CD4-positive, CD25-positive, alpha-beta regulatory T cell (primary cell): ENCODE measurements at regions not wholly inside any gene's neighbourhood (a gene's known extent, or its start where the extent isn't known, plus 50 kb on each side); places are given as distances from the start of the nearest gene placed in this dataset.

Experiments
- ATAC-seq, 2 donors: fragments of 150-1000 bp; cut with Tn5 transposase; one replicate each; pipeline ENCODE4 v1.10.0; 2021; ENCODE audit warnings: low read depth in 2 of 2, moderate number of reproducible peaks in 2 of 2, moderate library complexity in 1 of 2
- DNase-seq, 3 donors: peaks; one replicate each; pipeline versions ENCODE4 v3.0.0 to v3.0.0-alpha.2; 2012 to 2022; ENCODE audit warnings: mixed read lengths in 1 of 3
- H3K27ac ChIP-seq: one replicate; pipeline ENCODE4 v1.7.0; 2013; ENCODE audit warnings: mild to moderate bottlenecking, low read length; ENCODE audit not compliant: insufficient read depth, poor library complexity, severe bottlenecking
- H3K27me3 ChIP-seq: one replicate; pipeline ENCODE4 v1.7.0; 2013; ENCODE audit warnings: low read length; ENCODE audit not compliant: control insufficient read depth, insufficient read depth
- H3K36me3 ChIP-seq: one replicate; pipeline ENCODE4 v1.7.0; 2013; ENCODE audit warnings: mild to moderate bottlenecking, low read length, moderate library complexity; ENCODE audit not compliant: control insufficient read depth, insufficient read depth
- H3K4me1 ChIP-seq: 2 replicates; pipeline ENCODE4 v1.7.0; 2013; ENCODE audit warnings: mild to moderate bottlenecking, low read length; ENCODE audit not compliant: insufficient read depth, control insufficient read depth, poor library complexity, severe bottlenecking
- H3K4me3 ChIP-seq: one replicate; pipeline ENCODE4 v1.7.0; 2013; ENCODE audit warnings: low read depth, mild to moderate bottlenecking, low read length, moderate library complexity
- H3K9me3 ChIP-seq, 2 experiments: 1 replicate in 1 of 2; 2 replicates in 1 of 2; pipeline ENCODE4 v1.7.0; 2013; ENCODE audit warnings: low read length in 2 of 2, mild to moderate bottlenecking in 1 of 2, moderate library complexity in 1 of 2; ENCODE audit not compliant: control insufficient read depth in 2 of 2
- H3K27ac Mint-ChIP-seq, 3 donors: one replicate each; pipeline ENCODE4 v1.8.0; 2020 to 2022; ENCODE audit warnings: mild to moderate bottlenecking in 3 of 3, mixed read lengths in 3 of 3, moderate library complexity in 2 of 3
- H3K27me3 Mint-ChIP-seq: one replicate; pipeline ENCODE4 v1.8.0; 2022; ENCODE audit warnings: mild to moderate bottlenecking, mixed read lengths
- H3K36me3 Mint-ChIP-seq: one replicate; pipeline ENCODE4 v1.8.0; 2020; ENCODE audit warnings: mixed read lengths
- H3K4me1 Mint-ChIP-seq, 4 donors: one replicate each; pipeline ENCODE4 v1.8.0; 2020 to 2022; ENCODE audit warnings: mixed read lengths in 4 of 4, mild to moderate bottlenecking in 1 of 4
- H3K4me3 Mint-ChIP-seq, 4 donors: one replicate each; pipeline ENCODE4 v1.8.0; 2020 to 2022; ENCODE audit warnings: mild to moderate bottlenecking in 4 of 4, mixed read lengths in 4 of 4, moderate library complexity in 3 of 4
- H3K9me3 Mint-ChIP-seq, 7 donors: one replicate each; pipeline ENCODE4 v1.8.0; 2020 to 2022; ENCODE audit warnings: mixed read lengths in 7 of 7, mild to moderate bottlenecking in 3 of 7, moderate library complexity in 2 of 7

DNA sequence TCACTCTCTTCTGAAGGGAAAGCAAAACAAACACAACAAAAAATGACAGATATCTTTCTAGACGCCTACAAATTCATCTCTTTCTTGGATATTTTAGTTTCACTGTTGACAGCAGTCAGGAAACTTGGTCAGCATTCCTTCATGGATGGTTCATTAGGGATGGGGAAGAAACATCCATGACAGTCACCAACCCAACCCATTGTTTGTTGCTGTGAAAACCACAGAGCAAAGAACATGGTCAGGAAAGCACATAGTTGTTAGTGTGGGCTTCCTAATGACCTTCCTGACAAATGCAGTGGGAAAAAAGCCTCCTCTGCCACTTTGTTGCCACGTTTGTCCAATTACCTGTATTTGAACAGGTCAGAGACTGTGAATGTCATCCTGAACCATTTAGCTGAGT lies 139.8 kb upstream of the SNX19 start:
- no peak for DNase-seq
- peaks cover 0 to 2% (median 0%) of the 10 kb centered on the region in 7 donors for H3K9me3 Mint-ChIP-seq
- ATAC-seq, result no peak
- H3K27ac Mint-ChIP-seq, result no peak overlapping the region
- Histone ChIP-seq H3K27me3 (no peaks in the 10 kb centered on the region), H3K36me3 (no peaks in the 10 kb centered on the region), H3K4me1 (no peaks in the 10 kb centered on the region), H3K4me3 (no peak overlapping the region), H3K27ac (no peak overlapping the region), H3K9me3 (no peaks in the 10 kb centered on the region)
- H3K4me3 Mint-ChIP-seq, result no peak overlapping the region
- H3K27me3 Mint-ChIP-seq, result peaks cover 5% of the 10 kb centered on the region
- H3K4me1 Mint-ChIP-seq, result no peaks in the 10 kb centered on the region
- no peaks in the 10 kb centered on the region for H3K36me3 Mint-ChIP-seq

DNA sequence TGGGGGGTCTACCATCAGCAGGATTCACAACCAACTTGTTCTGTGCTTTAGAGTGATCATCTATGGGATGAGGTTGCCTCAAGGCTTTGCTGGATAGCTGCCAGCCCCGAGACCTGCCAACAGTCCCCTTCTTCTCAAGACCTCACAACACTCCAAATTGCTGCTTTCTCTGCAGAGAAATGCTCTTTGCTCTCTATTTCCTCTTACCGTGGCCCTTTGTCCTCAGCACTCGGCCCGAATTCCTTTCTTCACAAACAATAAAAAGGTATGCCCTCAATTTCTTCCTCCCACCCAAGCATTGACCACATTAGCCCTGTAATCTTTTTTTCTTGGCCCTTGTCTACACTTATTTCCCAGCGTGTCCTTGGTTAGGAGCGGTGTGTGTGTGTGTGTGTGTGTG lies 147.4 kb upstream of the SNX19 start:
- H3K27me3 Mint-ChIP-seq, result peaks cover 10% of the 10 kb centered on the region

DNA sequence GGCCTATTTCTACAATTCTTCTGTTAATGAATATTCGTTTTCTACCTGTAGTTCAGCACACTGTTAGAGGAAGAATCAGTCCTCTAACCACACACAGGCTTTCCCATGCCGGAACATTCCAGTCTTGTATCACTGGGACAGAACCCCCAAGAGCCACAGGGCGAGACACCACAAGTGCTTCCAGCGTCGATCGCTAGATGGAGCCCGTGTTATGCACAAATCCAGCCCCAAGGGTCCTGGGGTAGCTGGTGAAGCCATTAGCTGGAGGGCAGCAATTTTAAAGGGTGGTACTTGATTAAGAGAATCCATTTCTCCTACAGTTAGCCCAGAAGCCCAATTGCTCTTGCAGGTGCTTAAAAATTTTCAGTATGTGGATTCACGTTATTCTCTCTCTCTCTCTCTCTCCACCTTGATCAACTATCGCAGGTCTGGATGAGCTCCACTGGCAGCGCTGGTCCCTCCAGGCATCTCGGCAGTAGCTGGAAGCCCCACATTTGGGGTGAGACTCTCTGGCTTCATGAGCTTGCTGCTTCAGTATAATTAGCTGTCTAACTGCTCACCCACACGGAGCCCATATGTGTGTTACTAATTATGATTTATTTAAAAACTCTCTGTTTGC lies 148.2 kb upstream of the SNX19 start:
- Histone ChIP-seq H3K36me3 (no peaks in the 10 kb centered on the region), H3K9me3 (no peaks in the 10 kb centered on the region), H3K4me3 (no peak overlapping the region), H3K27ac (no peak overlapping the region), H3K27me3 (peaks cover 2% of the 10 kb centered on the region), H3K4me1 (no peaks in the 10 kb centered on the region)
- peaks cover 0 to 4% (median 0%) of the 10 kb centered on the region in 4 donors for H3K4me1 Mint-ChIP-seq
- ATAC-seq (no peak), DNase-seq (peak in 2 of 3 donors; percentile 4 to 29)
- no peak overlapping the region for H3K4me3 Mint-ChIP-seq
- no peaks in the 10 kb centered on the region for H3K36me3 Mint-ChIP-seq
- H3K27me3 Mint-ChIP-seq, result peaks cover 10% of the 10 kb centered on the region
- H3K9me3 Mint-ChIP-seq, result peaks cover 0 to 4% (median 0%) of the 10 kb centered on the region in 7 donors
- H3K27ac Mint-ChIP-seq, result no peak overlapping the region

More for the DNA sequence above, 147.4 kb upstream of the SNX19 start:
- Histone ChIP-seq H3K27me3 (peaks cover 2% of the 10 kb centered on the region), H3K36me3 (no peaks in the 10 kb centered on the region), H3K27ac (no peak overlapping the region), H3K9me3 (no peaks in the 10 kb centered on the region), H3K4me1 (no peaks in the 10 kb centered on the region), H3K4me3 (no peak overlapping the region)
- Mint-ChIP-seq H3K4me1 (peaks cover 0 to 4% (median 0%) of the 10 kb centered on the region in 4 donors), H3K9me3 (peaks cover 0 to 6% (median 0%) of the 10 kb centered on the region in 7 donors), H3K36me3 (no peaks in the 10 kb centered on the region), H3K4me3 (no peak overlapping the region), H3K27ac (no peak overlapping the region)
- no peak for ATAC-seq
- no peak for DNase-seq

DNA sequence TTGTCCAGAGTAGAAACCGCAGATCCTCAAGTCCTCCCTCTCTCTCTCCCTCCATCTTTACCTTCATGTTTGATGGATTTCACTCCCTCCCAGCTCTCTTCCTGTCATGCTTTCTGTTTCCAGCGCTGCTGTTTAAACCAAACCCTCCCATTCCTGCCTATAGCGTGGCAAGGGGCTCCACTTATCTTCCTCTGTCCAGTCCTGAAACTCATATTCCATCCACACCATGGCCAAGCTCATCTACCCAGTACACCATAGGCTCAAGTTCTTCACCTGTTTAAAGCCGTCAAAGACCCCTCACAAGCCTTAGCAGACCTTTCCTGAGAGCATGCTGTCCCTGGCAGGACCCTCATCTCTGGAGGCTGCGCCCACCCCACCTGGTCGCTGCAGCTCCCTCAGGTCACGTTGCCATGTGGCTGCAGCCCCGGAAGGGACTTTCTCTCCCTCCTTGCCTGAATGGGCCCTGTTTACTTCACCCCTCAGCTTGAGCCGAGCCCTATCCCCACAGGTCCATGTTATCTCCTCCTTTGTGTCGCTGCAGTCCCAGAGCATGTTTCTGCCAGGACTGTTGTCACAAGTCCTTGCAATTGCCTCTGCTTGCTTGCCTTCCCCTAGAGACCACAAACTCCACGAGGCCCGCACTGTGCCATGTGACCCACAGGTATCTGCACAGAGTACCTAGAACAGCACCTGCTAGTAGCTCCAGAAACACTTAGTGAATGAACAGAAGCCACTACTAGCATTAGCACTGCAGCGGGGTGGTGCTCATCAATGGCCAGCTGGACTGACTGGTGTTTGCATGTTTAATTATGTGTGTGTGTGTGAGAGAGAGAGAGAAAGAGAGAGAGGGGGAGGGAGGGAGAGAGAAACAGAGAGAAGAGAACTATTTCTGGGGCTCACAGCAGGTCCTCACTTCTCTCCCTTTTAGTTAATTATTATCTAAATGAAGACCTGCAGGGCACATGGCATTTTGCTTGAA lies 149.4 kb upstream of the SNX19 start:
- no peak for DNase-seq
- peaks cover 0 to 4% (median 0%) of the 10 kb centered on the region in 7 donors for H3K9me3 Mint-ChIP-seq
- no peak for ATAC-seq
- no peaks in the 10 kb centered on the region for H3K36me3 Mint-ChIP-seq
- H3K27ac Mint-ChIP-seq, result no peak overlapping the region
- Histone ChIP-seq H3K4me3 (no peak overlapping the region), H3K4me1 (no peaks in the 10 kb centered on the region), H3K9me3 (no peaks in the 10 kb centered on the region), H3K36me3 (no peaks in the 10 kb centered on the region), H3K27me3 (peaks cover 2% of the 10 kb centered on the region), H3K27ac (no peak overlapping the region)
- peaks cover 10% of the 10 kb centered on the region for H3K27me3 Mint-ChIP-seq
- peaks cover 0 to 4% (median 0%) of the 10 kb centered on the region in 4 donors for H3K4me1 Mint-ChIP-seq
- H3K4me3 Mint-ChIP-seq, result no peak overlapping the region

DNA sequence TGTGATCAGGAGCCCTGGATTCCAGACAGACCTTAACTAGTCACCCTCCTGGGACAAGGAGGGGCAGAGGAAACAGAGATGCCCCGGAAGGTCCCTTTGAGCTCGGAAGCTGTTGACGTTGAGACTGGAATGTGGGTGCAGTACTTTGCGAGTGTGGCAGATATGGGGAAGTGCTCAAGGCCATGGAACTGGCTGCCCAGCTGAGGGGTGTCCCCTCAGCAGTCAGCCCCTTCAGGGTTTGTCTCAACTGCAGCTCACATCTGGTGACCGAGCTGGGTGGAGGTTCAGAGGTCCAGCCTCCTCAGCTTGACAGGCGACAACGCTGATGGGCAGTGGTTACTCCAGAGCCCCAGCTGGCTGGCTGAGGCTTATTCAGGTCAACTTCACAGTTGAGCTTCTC lies 150.3 kb upstream of the SNX19 start:
- H3K4me1 ChIP-seq, result no peaks in the 10 kb centered on the region
- no peak overlapping the region for H3K27ac Mint-ChIP-seq
- peaks cover 2% of the 10 kb centered on the region for H3K27me3 ChIP-seq
- H3K4me3 ChIP-seq, result no peak overlapping the region
- H3K27ac ChIP-seq, result no peak overlapping the region
- peaks cover 0 to 4% (median 0%) of the 10 kb centered on the region in 4 donors for H3K4me1 Mint-ChIP-seq
- DNase-seq, result no peak
- H3K27me3 Mint-ChIP-seq, result peaks cover 10% of the 10 kb centered on the region
- no peaks in the 10 kb centered on the region for H3K36me3 ChIP-seq
- ATAC-seq, result no peak
- no peak overlapping the region for H3K4me3 Mint-ChIP-seq
- no peaks in the 10 kb centered on the region for H3K9me3 ChIP-seq
- H3K9me3 Mint-ChIP-seq, result peaks cover 0 to 4% (median 0%) of the 10 kb centered on the region in 7 donors
- no peaks in the 10 kb centered on the region for H3K36me3 Mint-ChIP-seq

DNA sequence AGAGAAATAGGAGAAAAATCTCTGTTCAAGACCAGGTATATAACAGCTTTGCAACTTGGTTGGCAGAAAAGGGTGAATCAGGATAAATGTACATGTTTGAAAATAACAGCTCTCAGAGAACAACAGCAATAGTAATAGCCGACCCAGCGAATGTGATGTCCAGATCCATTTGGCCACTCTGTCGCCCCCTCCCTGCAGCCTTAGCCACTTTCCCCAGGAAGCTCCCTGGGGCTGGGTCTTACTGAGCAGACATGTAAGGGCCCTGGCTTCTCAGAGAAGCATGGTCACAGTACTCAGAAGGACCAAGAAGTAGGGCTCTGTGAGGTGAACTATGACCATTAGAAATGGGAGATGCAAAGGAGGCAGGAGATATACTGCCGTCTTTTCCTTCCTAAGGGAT lies 154.1 kb upstream of the SNX19 start:
- DNase-seq, result no peak
- H3K4me1 ChIP-seq, result no peaks in the 10 kb centered on the region
- Mint-ChIP-seq H3K36me3 (no peaks in the 10 kb centered on the region), H3K27me3 (peaks cover 10% of the 10 kb centered on the region), H3K27ac (no peak overlapping the region), H3K9me3 (peaks cover 0 to 4% (median 0%) of the 10 kb centered on the region in 7 donors), H3K4me3 (no peak overlapping the region), H3K4me1 (peaks cover 0 to 2% (median 0%) of the 10 kb centered on the region in 4 donors)
- H3K36me3 ChIP-seq, result no peaks in the 10 kb centered on the region
- H3K27ac ChIP-seq, result no peak overlapping the region
- no peak overlapping the region for H3K4me3 ChIP-seq
- no peaks in the 10 kb centered on the region for H3K9me3 ChIP-seq
- H3K27me3 ChIP-seq, result peaks cover 2% of the 10 kb centered on the region
- ATAC-seq, result no peak

DNA sequence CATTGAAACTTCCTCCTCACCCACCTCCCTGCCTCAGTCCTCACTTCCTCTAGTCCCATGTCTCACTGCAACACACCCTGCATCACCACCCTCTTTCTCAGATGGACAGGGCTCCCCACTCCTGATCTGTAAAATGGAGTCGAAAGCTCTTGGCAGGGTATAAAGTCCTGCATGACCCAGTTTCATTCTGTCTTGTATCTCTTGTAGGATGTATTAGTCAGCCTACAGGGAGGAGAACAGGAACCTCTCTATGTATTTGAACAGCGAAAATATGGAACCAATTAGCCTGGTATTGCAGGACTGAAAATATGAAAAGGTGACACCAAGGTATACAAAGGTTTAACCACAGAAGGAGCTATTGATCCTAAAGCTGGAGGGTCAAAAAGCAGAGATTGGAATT lies 156.9 kb upstream of the SNX19 start:
- no peaks in the 10 kb centered on the region for H3K4me1 Mint-ChIP-seq
- no peaks in the 10 kb centered on the region for H3K27me3 Mint-ChIP-seq
- Histone ChIP-seq H3K36me3 (no peaks in the 10 kb centered on the region), H3K27me3 (no peaks in the 10 kb centered on the region), H3K27ac (no peak overlapping the region), H3K4me3 (no peak overlapping the region), H3K9me3 (no peaks in the 10 kb centered on the region), H3K4me1 (no peaks in the 10 kb centered on the region)
- no peak for ATAC-seq
- no peak for DNase-seq
- H3K27ac Mint-ChIP-seq, result no peak overlapping the region
- no peaks in the 10 kb centered on the region for H3K36me3 Mint-ChIP-seq
- H3K9me3 Mint-ChIP-seq, result peaks cover 0 to 5% (median 0%) of the 10 kb centered on the region in 7 donors
- H3K4me3 Mint-ChIP-seq, result no peak overlapping the region
